ENCODE measurements at regions not wholly inside any gene's neighbourhood (a gene's known extent, or its start where the extent isn't known, plus 50 kb on each side); places are given as distances from the start of the nearest gene placed in this dataset.

- no peaks in the 10 kb centered on the region for H3K9me3 ChIP-seq
- intact Hi-C loops (cut with DNase I) = no loop called here
- no peak overlapping the region for H3K4me3 ChIP-seq
- no peaks in the 10 kb centered on the region for H3K27me3 ChIP-seq
- H3K27ac ChIP-seq = no peak overlapping the region
- no peak for DNase-seq
- TF ChIP-seq CTCF (IDR thresholded peaks at IDR 0.05) = no peak
- no peaks in the 10 kb centered on the region for H3K36me3 ChIP-seq
- no peak for ATAC-seq
- no peaks in the 10 kb centered on the region for H3K4me1 ChIP-seq
Measured at GRCh38 chr1:175894581-175894980, 151.2 kb upstream of the TNR start.

DNA sequence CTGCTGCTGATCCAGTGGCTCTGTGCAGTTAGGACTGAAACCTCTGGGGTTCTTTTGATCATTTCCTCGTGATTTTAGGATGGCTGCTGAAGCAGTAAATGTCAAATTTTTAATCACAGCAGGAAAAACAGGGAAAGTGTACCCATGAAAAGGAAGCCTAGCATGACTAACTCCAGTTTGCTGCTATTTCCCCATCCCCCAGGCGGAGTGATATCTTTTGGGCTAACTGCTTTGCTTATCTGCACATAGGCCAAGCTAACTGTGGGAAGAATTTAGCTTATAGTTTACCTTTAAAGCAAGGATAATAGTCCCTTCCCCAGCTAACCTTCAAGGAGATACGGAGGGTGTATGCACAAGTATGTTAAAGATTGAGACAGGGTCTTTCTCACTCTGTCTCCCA, 149.8 kb upstream of the TNR start:
- H3K4me3 ChIP-seq = no peak overlapping the region
- H3K36me3 ChIP-seq = no peaks in the 10 kb centered on the region
- H3K4me1 ChIP-seq = no peaks in the 10 kb centered on the region
- no peak for TF ChIP-seq CTCF (IDR thresholded peaks at IDR 0.05)
- intact Hi-C loops (cut with DNase I) = no loop called here
- H3K9me3 ChIP-seq = no peaks in the 10 kb centered on the region
- no peaks in the 10 kb centered on the region for H3K27me3 ChIP-seq
- H3K27ac ChIP-seq = no peak overlapping the region
- DNase-seq (no peak), ATAC-seq (no peak)

- no peak for TF ChIP-seq CTCF (IDR thresholded peaks at IDR 0.05)
- DNase-seq = no peak
- Histone ChIP-seq H3K9me3 (no peaks in the 10 kb centered on the region), H3K27me3 (no peaks in the 10 kb centered on the region), H3K4me3 (no peak overlapping the region), H3K36me3 (no peaks in the 10 kb centered on the region), H3K4me1 (no peaks in the 10 kb centered on the region), H3K27ac (no peak overlapping the region)
- ATAC-seq = no peak
- intact Hi-C loops (cut with DNase I) = no loop called here
Measured at GRCh38 chr1:175892686-175893085, 149.3 kb upstream of the TNR start.

DNA sequence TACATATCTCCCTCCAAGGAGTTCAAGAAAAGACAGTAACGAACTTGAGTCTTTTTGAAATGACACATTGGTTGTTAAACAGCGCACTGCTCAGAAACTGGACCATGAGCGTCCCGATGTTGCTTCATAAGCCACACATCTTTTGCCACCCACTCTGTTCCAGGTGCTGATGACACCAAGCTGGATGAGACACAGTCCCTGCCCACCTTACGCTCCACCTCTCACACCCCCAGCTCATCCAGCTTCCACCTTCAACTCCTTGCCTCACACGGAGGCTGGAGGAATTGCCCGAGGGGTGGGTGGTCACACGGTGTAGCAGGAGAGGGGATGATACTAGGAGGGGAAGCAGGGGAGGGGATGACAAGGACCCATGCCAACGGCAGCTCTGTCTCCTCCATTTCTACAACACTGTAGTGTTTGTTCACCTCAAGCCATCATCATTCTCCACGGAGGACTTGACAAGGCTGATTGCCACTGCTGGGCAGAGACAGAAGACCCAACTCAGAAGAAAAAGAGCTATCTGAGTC, 148.5 kb upstream of the TNR start:
- Histone ChIP-seq H3K9me3 (no peaks in the 10 kb centered on the region), H3K36me3 (no peaks in the 10 kb centered on the region), H3K4me1 (no peaks in the 10 kb centered on the region), H3K4me3 (no peak overlapping the region), H3K27ac (no peak overlapping the region), H3K27me3 (no peaks in the 10 kb centered on the region)
- ATAC-seq (no peak), DNase-seq (no peak)
- intact Hi-C loops (cut with DNase I) = no loop called here
- TF ChIP-seq CTCF (IDR thresholded peaks at IDR 0.05) = no peak

GRCh38 chr1:175890958-175891357, 147.6 kb upstream of the TNR start:
- Histone ChIP-seq H3K36me3 (no peaks in the 10 kb centered on the region), H3K9me3 (no peaks in the 10 kb centered on the region), H3K4me3 (no peak overlapping the region), H3K27ac (no peak overlapping the region), H3K4me1 (no peaks in the 10 kb centered on the region), H3K27me3 (no peaks in the 10 kb centered on the region)
- DNase-seq = no peak
- ATAC-seq = no peak
- TF ChIP-seq CTCF (IDR thresholded peaks at IDR 0.05) = no peak
- intact Hi-C loops (cut with DNase I) = no loop called here

GRCh38 chr1:175889848-175890247, 146.5 kb upstream of the TNR start:
- H3K4me1 ChIP-seq = no peaks in the 10 kb centered on the region
- no peak for TF ChIP-seq CTCF (IDR thresholded peaks at IDR 0.05)
- no peak overlapping the region for H3K27ac ChIP-seq
- no peaks in the 10 kb centered on the region for H3K9me3 ChIP-seq
- no peak overlapping the region for H3K4me3 ChIP-seq
- intact Hi-C loops (cut with DNase I) = no loop called here
- H3K36me3 ChIP-seq = no peaks in the 10 kb centered on the region
- ATAC-seq (no peak), DNase-seq (no peak)
- no peaks in the 10 kb centered on the region for H3K27me3 ChIP-seq
